ENCODE measurements at regions not wholly inside any gene's neighbourhood (a gene's known extent, or its start where the extent isn't known, plus 50 kb on each side); places are given as distances from the start of the nearest gene placed in this dataset.

DNA sequence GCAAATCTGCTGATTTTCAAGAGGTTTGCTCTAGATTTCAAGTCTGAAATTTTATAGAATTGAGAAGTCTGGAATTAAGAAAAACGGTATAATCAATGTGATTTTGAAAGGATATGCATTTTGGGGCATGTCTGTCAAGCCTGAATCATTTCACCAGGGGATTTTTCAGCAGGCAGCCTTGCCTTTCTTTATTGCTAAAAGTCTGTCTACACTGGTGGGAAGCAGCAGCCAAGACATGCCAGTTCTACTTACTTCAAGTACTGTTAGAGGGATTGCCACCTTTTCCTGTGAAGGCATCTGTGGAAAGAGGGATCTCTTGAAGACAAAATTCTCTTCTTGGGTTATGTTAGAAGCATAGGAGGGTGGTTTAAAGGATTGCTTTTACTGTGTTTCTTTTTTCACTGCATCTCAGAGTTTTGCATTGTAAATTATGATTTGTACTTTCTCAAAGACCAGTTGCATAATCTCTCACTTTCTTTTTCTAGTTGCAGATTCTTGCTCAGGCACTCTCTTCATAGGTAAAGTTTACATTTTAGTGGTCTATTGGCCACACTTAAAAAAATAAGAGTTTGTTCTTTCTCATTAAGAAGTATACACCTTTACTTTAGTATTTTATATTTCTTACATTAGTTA is 837.0 kb downstream of the GALC start:
- TF ChIP-seq, protein P1, sequence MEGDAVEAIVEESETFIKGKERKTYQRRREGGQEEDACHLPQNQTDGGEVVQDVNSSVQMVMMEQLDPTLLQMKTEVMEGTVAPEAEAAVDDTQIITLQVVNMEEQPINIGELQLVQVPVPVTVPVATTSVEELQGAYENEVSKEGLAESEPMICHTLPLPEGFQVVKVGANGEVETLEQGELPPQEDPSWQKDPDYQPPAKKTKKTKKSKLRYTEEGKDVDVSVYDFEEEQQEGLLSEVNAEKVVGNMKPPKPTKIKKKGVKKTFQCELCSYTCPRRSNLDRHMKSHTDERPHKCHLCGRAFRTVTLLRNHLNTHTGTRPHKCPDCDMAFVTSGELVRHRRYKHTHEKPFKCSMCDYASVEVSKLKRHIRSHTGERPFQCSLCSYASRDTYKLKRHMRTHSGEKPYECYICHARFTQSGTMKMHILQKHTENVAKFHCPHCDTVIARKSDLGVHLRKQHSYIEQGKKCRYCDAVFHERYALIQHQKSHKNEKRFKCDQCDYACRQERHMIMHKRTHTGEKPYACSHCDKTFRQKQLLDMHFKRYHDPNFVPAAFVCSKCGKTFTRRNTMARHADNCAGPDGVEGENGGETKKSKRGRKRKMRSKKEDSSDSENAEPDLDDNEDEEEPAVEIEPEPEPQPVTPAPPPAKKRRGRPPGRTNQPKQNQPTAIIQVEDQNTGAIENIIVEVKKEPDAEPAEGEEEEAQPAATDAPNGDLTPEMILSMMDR (IDR thresholded peaks at IDR 0.05): no peak
- TF ChIP-seq POLR2A (IDR thresholded peaks at IDR 0.05) (no peak), EP300 (IDR thresholded peaks at IDR 0.05) (no peak)
